ENCODE measurements at regions not wholly inside any gene's neighbourhood (a gene's known extent, or its start where the extent isn't known, plus 50 kb on each side); places are given as distances from the start of the nearest gene placed in this dataset.
A peak's percentile ranks its signal among the peaks of the same experiment; 100 is the strongest.

- peak overlapping the region in 1 of 4 donors; percentile 55 for H3K4me3 ChIP-seq
- H3K27me3 ChIP-seq = no peaks in the 10 kb centered on the region
- no peaks in the 10 kb centered on the region for H3K9me3 ChIP-seq (replicated peaks in 1 of 3)
- H3K36me3 ChIP-seq (replicated peaks in 1 of 2) = no peaks in the 10 kb centered on the region
- H3K4me1 ChIP-seq (replicated peaks in 1 of 2) = no peaks in the 10 kb centered on the region
- DNase-seq = no peak
- no peak for TF ChIP-seq CTCF (IDR thresholded peaks at IDR 0.05)
- TF ChIP-seq POLR2A (IDR thresholded peaks at IDR 0.05) = no peak
- 66 to 76% (median 67%) methylated on average over 9 to 10 of the region's 10 CpGs for WGBS, 4 donors
- H3K27ac ChIP-seq = no peak overlapping the region
- intact Hi-C loops (cut with DNase I) = no loop called here
Measured at GRCh38 chr12:128190052-128190451, 76.9 kb upstream of the TMEM132C start.

- TF ChIP-seq POLR2A (IDR thresholded peaks at IDR 0.05) = no peak
- peak; percentile 52 to 78 (median 74) for TF ChIP-seq CTCF (IDR thresholded peaks at IDR 0.05)
- H3K9me3 ChIP-seq (replicated peaks in 1 of 3) = no peaks in the 10 kb centered on the region
- DNase-seq = peak; percentile 53 to 71 (median 61)
- H3K4me3 ChIP-seq = peak overlapping the region in 1 of 4 donors; percentile 55
- H3K27ac ChIP-seq = no peak overlapping the region
- 5 to 11% (median 7%) methylated on average over 10 to 16 of the region's 16 CpGs for WGBS, 4 donors
- no peaks in the 10 kb centered on the region for H3K4me1 ChIP-seq (replicated peaks in 1 of 2)
- no peaks in the 10 kb centered on the region for H3K27me3 ChIP-seq
- intact Hi-C loops (cut with DNase I) = no loop called here
- H3K36me3 ChIP-seq (replicated peaks in 1 of 2) = no peaks in the 10 kb centered on the region
Measured at GRCh38 chr12:128190614-128191013, 76.4 kb upstream of the TMEM132C start.

- Histone ChIP-seq H3K27me3 (no peaks in the 10 kb centered on the region), H3K36me3 (replicated peaks in 1 of 2) (no peaks in the 10 kb centered on the region), H3K9me3 (replicated peaks in 1 of 3) (no peaks in the 10 kb centered on the region), H3K4me1 (replicated peaks in 1 of 2) (no peaks in the 10 kb centered on the region), H3K27ac (no peak overlapping the region), H3K4me3 (no peak overlapping the region)
- 81 to 92% (median 86%) methylated on average over 12 to 14 of the region's 14 CpGs for WGBS, 4 donors
- intact Hi-C loops (cut with DNase I) = no loop called here
- DNase-seq = no peak
- TF ChIP-seq CTCF (IDR thresholded peaks at IDR 0.05) (no peak), POLR2A (IDR thresholded peaks at IDR 0.05) (no peak)
Measured at GRCh38 chr12:128191380-128191779, 75.6 kb upstream of the TMEM132C start.

GRCh38 chr12:128204711-128205110 lies 62.3 kb upstream of the TMEM132C start:
- no peaks in the 10 kb centered on the region for H3K4me1 ChIP-seq (replicated peaks in 1 of 2)
- no peaks in the 10 kb centered on the region for H3K36me3 ChIP-seq (replicated peaks in 1 of 2)
- 48 to 62% (median 51%) methylated on average over 7 of the region's 7 CpGs for WGBS, 4 donors
- intact Hi-C loops (cut with DNase I) = no loop called here
- H3K27ac ChIP-seq = no peak overlapping the region
- TF ChIP-seq CTCF (IDR thresholded peaks at IDR 0.05) (no peak), POLR2A (IDR thresholded peaks at IDR 0.05) (no peak)
- no peak overlapping the region for H3K4me3 ChIP-seq
- no peak for DNase-seq
- H3K27me3 ChIP-seq = no peaks in the 10 kb centered on the region
- peaks cover 0 to 7% (median 0%) of the 10 kb centered on the region in 3 donors for H3K9me3 ChIP-seq (replicated peaks in 1 of 3)

All from adrenal gland (tissue), 9 donors.